ENCODE measurements at regions not wholly inside any gene's neighbourhood (a gene's known extent, or its start where the extent isn't known, plus 50 kb on each side); places are given as distances from the start of the nearest gene placed in this dataset.

GRCh38 chr7:84614821-84615501 lies 420.4 kb upstream of the SEMA3A start:
- DNase-seq, result no peak

GRCh38 chr7:84612981-84613681 lies 418.5 kb upstream of the SEMA3A start:
- no peak for DNase-seq

GRCh38 chr7:84611391-84611790 lies 416.8 kb upstream of the SEMA3A start:
- DNase-seq, result no peak

GRCh38 chr7:84610390-84610789 lies 415.8 kb upstream of the SEMA3A start:
- DNase-seq, result no peak

GRCh38 chr7:84605301-84605700 lies 410.7 kb upstream of the SEMA3A start:
- DNase-seq, result no peak

GRCh38 chr7:84603545-84603944 lies 409.0 kb upstream of the SEMA3A start:
- DNase-seq, result no peak

GRCh38 chr7:84595026-84595425 lies 400.4 kb upstream of the SEMA3A start:
- DNase-seq, result no peak

- no peak for DNase-seq
These were observed 397.3 kb upstream of the SEMA3A start for GRCh38 chr7:84591897-84592296.

GRCh38 chr7:84589012-84589411 lies 394.4 kb upstream of the SEMA3A start:
- no peak for DNase-seq

- no peak for DNase-seq
These were observed 388.7 kb upstream of the SEMA3A start for GRCh38 chr7:84583331-84583730.

GRCh38 chr7:84582747-84583146 lies 388.2 kb upstream of the SEMA3A start:
- no peak for DNase-seq

GRCh38 chr7:84578825-84579224 lies 384.2 kb upstream of the SEMA3A start:
- DNase-seq, result no peak

GRCh38 chr7:84568781-84569180 lies 374.2 kb upstream of the SEMA3A start:
- no peak for DNase-seq

GRCh38 chr7:84565345-84566074 lies 370.9 kb upstream of the SEMA3A start:
- no peak for DNase-seq

- DNase-seq, result no peak
These were observed 359.1 kb upstream of the SEMA3A start for GRCh38 chr7:84553711-84554110.

- no peak for DNase-seq
These were observed 354.8 kb upstream of the SEMA3A start for GRCh38 chr7:84549409-84549808.

- no peak for DNase-seq
These were observed 354.1 kb upstream of the SEMA3A start for GRCh38 chr7:84548366-84549365.

GRCh38 chr7:84547331-84547730 lies 352.7 kb upstream of the SEMA3A start:
- DNase-seq, result no peak

GRCh38 chr7:84546403-84546802 lies 351.8 kb upstream of the SEMA3A start:
- DNase-seq, result no peak

GRCh38 chr7:84538268-84538667 lies 343.7 kb upstream of the SEMA3A start:
- no peak for DNase-seq

- DNase-seq, result no peak
These were observed 341.8 kb upstream of the SEMA3A start for GRCh38 chr7:84536271-84536870.

- DNase-seq, result peak; percentile 14
These were observed 341.1 kb upstream of the SEMA3A start for GRCh38 chr7:84535580-84536270.
